Umbilical cord (tissue), 1 donor: ENCODE measurements at regions not wholly inside any gene's neighbourhood (a gene's known extent, or its start where the extent isn't known, plus 50 kb on each side); places are given as distances from the start of the nearest gene placed in this dataset.
"Not testable (repeated sequence)": the region's sequence is repeated elsewhere in the genome, so short reads cannot be mapped to it uniquely, and the experiment has no call there.

Experiments used
- DNase-seq: peaks from one replicate; pipeline ENCODE4 v3.0.0-alpha.2; 2015; ENCODE audit warnings: low spot score

DNA sequence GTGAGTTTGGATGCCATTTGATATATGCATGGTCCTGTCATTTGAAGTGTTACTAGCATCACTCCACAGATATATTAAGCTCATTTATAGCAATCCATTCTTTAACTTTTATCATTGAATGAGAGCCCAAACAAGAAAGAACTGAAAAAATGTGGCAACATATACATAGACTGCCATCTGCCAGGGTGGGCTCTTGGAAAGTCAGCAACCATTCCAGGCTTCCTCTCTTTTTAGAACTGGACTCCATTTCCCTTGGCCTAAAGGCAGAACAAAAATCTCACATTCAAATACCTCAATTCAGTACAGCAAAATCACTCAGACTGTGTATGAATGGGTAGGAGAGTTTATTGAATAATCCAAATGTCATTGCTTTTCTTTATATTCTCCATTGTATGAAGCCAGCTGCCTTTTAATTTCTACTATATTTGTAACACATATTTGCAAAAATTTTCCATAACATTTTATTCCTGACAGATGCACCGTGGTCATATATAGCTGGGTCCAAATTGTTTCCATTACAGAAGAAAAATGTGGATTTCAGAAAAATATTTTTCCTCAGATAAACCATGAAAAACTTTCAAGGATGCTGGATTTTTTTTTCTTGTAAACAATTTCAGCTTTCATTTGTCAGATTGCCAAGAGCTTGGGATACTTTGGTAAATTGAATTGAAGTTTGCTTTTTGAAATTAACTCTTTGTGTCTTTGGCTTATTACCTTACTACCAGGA is 1252.3 kb upstream of the SEL1L start:
- no peak for DNase-seq

DNA sequence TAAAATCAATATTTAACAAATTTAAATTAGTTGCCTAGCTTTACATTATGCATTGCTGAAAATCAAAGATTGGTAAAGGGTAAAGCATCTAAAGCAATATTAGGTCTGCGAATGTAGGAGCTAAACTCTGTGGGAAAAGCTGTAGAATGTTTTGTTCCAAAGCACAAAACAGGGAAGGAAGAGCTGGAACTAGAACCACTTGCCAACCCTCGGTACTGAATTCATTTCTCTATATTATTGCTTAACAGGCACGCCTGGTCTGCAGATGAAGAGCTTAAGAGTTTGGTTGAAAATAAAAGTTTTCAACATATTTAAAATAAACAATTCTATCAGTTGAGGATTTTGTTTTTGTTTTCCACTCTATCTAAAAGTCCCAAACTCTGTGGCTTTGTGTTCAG is 1252.8 kb upstream of the SEL1L start:
- no peak for DNase-seq

DNA sequence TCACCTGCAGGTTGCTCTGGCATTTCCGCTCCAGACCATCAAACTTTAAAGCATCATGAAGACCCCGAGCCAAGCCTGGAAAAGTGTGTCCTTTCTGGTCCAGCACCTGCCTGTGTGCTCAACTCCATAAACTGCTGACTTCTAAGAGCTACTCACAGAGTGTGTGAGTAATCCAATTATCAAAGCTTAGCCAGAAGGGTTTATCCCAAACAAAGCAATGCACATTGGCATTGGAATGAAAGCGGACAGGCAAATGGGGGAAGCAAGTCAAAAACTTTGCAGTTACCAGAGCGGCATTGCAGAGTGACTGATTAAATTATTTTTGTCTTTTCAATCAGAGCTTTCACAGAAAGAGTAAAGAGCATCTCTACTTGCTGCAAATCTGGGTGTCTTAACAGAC is 1262.4 kb upstream of the SEL1L start:
- no peak for DNase-seq

DNA sequence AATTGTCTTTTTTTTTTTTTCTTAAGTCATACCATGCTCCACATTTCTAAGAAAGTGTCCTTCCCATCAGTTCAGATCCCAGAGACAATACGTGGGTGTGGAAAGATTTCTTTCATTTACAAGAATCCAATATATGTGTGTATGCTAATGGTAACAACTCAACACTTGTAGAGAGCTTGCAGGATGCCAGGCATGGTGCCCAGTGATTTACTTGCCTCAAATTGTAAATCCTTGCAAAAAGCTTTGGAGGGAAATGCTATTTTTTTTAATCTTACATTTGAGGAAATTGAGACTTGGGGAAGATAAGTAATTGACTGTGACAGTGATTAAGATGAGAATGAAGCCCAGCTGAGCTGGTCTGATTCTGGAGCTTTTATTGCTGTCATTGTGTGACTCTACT is 1264.6 kb upstream of the SEL1L start:
- DNase-seq, result no peak

DNA sequence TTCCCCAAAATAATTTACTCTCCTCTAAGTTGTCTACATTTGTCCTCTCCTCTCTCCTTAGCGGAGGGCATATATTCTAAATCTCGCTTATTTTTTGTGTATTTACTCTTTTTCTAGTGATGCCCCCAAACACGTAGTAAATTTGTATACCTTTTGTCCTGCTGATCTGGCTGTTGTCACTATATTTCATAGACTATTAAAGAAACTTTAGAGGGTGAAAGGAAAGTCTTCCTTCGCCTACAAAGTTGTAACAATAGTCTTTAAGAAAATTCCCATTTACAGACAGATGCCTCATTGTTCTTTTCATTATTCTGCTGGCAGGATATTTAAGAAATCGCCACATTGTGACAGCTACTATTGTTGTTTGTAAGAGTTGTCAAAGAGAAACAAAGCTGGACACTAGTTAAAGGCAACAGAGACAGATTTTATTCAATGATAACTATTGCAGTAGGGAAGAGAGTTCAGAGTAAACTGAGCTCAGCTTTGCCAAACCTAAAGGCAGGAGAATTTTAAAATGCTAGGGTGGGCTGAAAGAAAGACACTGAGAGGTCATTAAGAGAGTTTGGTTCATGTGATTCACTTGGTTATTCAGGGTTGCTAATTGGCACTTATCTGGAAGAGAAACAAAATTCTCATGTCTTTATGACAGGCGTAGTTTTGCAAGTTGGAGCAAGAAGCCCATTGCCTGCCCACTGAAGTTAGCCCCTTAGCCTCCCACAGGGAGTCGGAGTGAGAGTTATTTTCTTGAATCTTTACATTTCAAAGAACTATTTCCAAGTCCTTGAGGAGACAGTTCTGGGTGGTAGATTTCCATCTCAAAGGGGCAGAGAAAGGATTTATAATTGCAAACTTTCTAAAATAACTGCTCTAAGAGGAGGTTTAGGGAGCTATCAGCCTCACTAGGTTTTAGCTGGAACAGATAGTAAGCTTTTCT is 1272.5 kb upstream of the SEL1L start:
- DNase-seq, result no peak

DNA sequence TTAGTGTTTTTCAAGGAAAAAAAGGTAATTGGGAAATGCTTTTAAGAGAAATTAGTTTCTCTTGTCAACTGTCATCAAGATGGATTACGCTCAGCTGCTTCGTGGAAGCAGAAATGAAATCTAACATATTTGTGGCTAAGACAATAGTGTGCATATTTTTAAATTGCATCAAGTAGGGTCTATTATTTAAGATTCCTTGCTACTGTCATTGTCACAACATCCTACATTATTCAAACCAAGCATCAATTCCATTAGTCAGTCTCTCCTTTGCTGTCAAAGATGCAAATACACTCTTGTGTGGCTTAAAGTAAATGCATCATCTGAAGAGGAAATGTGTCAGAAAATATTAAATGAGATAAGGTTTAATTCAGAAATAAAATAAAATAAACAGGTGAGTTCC is 1277.6 kb upstream of the SEL1L start:
- DNase-seq, result no peak

DNA sequence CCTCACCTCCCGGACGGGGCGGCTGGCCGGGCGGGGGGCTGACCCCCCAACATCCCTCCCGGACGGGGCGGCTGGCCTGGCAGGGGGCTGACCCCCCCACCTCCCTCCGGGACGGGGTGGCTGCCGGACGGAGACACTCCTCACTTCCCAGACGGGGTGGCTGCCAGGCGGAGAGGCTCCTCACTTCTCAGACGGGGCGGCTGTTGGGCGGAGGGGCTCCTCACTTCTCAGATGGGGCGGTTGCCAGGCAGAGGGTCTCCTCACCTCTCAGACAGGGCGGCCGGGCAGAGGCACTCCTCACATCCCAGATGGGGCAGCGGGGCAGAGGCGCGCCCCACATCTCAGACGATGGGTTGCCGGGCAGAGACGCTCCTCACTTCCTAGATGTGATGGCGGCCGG is 1280.7 kb upstream of the SEL1L start:
- not testable (repeated sequence) for DNase-seq

DNA sequence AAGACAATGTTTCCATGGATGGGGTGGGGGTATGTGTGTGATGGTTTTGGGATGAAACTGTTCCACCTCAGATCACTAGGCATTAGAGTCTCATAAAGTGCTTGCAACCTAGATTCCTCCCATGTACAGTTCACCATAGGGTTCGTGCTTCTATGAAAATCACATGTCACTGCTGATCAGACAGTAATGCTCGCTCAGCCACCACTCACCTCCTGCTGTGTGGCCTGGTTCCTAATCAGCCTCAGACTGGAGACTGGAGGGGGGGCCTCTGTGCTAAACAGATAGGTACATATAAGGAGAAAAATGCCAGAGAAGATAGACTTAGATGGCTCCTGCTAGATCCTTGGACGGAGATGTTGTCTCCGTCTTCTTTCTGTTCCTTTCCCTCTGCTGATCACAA is 1296.9 kb upstream of the SEL1L start:
- no peak for DNase-seq

DNA sequence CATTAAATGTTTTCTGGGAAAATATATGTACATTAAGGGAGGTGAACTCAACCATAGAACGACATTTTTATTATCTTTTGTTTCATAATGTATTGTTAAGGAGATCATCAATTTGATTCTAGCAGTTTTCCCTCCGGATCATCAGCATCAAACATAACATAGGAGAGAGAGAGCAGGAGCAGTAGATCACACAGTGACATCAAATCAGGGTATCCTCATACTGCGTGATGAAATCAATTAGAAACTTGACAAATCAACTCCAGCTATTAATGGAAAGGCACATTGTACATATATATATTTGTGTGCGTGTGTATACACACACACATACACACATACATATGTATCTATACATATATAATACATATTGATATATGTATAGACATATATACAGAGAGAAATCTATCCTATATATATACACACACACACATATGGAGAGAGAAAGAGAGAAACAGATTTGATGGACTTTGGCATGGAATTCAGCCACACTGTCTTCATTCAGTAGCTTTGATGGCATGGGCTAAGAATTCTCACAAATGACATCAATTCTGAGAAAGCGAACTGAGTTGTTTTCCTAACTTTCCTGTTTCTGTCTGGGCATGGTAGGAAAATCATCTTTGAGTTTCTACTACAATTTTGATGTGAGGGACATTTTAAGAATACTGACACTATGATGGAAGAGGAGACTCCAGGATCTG is 1302.8 kb upstream of the SEL1L start:
- no peak for DNase-seq

DNA sequence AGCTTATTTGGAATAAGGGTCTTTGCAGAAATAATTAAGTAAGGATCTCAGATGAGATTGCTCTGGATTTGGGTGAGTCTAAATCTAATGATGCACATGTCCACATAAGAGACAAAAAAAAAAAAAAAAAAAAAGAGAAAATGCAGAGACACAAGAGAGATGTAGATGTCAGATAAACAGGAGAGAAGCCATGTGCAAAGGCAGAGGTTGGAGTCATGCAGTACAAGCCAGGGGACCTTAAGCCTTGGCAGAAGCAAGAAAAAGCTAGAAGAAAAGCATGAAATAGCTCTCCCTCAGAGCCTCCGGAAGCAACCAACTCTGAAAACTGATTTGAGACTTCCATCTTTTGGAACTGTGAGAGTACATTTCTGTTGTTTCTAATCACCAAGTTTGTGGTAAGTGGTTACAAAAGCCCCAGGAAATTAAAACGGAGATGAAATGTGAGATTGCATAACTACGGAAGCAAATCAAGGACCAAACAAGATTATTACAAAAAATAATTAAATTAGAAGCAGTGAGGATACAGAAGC is 1304.0 kb upstream of the SEL1L start:
- no peak for DNase-seq

DNA sequence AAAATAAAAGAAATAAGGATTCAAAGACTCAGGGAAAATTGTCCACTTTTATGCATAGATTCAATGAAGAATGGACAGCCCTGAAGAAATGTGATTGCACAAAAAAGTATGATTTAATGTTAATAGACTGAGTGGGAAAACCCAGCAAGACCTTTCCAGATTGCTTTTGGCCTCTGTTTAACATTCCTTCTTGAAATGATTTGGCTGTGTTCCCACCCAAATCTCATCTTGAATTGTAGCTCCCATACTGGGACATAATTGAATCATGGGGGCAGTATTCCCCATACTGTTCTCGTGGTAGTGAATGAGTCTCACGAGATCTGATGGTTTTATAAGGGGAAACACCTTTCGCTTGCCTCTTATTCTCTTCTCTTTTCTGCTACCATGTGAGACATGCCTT is 1316.9 kb upstream of the SEL1L start:
- DNase-seq, result no peak

DNA sequence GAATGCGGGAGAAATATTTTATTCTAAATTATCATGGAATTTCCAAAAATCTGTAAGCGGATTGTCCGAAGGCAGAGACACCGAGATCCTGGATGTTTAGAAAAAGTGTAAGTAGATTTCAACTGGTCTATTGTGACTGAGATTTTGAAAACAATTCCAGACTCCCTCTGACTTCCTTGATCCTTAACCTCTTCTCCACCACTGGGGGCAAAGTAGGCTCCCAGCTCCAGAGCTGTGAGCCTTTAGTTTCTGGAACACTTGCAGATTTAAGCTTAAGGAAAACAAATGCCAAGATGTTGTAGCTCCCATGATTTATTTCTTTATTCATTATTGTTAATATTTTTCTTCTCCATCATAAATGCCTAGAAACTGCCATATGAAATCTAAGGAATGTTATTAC is 1320.5 kb upstream of the SEL1L start:
- peak; percentile 18 for DNase-seq

DNA sequence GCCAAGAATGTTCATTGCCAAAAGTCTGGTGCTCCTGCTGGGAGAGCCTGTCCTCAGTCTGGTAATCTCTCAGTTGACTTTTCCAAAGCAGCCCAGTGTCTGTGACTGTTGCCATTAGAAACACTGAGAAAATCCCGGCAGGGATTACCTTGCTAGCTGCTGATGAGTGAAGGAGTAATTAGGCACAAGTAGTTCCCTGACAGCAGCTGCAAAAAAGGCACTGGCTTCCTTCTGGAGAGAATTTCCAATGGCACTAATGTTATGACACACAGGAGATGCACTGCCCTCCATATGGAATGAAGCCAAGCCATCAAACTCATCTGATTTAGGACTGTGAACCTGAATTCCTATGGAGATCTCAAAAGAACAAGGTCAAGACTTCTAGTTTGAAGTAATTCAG is 1321.2 kb upstream of the SEL1L start:
- peak; percentile 84 for DNase-seq

DNA sequence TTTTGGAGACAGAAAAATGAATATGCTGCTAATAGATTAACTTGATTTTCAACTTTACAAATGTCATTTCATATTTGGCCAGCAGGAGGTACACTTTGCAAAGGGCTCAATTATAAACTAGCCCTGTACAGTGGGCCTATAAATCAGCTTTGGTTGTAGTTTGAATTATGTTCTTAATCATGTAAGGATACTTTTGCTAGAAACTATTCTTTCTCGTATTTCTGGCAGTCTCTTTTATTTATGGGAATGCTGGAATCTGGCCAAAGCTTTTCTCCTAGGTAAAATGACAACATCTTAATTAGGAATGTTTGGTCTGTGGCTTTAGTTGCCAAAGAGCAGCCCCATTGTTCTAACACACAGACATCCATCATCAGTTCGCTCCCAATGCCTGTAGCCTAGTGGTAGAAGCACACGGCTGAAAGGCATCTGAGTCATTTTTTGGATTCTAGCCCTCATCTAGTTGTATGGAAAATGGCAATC is 1322.3 kb upstream of the SEL1L start:
- DNase-seq, result peak; percentile 86

DNA sequence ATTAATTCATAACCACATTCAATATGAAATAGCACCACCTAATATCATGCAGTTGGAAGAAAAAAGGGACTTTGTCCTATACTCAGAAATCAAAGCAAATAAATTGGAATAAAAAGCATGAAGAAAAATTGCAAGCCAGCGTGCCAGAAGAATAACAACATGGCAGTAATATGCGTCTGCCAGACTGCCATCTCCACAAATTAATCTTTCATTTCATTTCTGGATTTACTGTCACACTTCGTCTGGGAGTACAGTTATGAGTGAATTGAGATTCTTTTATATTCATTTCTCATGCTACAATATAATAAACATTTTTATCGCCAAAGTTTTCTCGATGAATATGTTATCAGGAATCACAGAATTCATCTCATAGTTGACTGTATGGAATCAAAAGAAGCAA is 1327.7 kb upstream of the SEL1L start:
- no peak for DNase-seq

DNA sequence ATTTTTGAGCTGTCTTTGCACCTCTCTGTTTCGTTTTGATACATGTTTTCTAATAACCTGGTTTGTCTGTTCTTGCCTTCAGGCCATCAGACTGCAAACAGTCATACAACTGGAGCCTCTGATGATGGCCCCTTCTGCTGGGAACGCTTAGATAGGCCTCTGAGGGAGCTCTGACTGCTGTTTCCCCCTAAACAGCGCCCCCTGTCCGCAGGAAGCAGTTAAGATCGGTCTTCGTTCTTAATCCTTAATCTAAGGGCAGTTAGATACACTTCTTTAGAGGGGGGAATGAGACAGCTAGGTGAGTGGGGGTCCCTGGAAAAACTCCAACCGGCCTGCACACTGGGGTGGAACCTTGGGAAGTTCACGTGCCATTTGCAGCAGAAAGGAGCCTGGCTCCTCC is 1338.8 kb upstream of the SEL1L start:
- no peak for DNase-seq

DNA sequence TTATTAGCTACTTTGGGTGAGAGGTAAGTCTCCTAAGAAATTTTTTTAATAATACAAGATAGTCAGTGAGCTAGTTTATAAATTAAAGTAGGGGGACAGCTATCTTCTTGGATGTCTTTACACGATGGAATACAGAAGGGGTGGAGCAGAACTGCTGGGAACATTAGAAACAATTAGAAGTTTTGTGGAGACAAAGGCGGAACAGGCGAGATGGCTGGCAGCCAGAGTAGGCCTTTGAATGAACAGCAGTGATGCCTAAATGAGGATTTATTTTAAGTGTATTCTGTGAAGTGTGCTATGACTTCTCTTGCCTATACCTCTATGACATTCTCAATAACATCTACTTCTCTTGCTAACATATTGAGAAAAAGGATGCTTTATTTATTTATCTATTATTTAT is 1345.3 kb upstream of the SEL1L start:
- no peak for DNase-seq

DNA sequence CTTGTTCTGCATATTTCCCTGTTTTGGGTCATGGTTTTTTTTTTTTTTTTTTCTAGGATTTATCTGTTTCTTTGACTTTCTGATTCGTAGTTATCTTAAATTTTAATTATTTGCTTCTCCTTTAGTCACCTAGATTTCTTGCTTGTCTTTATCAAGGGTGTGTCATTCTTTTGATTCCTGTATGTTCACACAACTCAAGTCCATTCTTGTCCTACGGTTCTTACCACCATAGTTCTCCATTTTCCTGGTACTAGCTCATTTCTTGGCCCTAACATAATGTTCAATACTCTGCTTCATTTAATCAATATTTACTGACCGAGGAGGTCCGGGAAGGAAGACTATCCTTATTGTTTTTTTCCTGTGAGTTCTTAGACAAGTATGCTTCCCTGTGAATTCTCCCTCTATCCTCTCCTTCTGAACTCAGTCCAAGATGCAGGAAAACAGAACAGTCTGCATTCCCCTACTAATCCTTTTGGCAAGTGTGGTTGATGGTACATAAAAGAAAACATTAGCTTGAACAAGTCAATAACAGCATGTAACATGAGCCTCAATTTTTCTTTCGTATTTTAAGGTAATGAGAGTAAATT is 1346.4 kb upstream of the SEL1L start:
- DNase-seq, result peak; percentile 90

DNA sequence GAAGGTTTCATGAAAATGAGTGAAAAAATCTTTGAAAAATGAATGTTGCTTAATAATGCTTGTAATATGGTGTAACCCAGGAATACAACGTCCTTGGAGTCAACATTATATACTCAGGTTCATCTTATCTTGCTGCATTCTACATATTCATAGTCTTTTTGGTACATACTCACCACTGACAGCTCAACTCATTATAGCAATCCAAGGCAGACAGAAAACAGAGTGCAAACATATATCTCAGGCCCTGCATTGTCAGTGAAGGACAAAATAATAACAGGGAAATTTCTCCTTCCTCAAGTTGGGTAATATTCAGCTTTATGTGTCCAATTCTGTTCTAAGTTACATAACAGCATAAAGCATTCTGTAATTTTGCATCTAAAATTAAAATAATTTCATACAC is 1353.0 kb upstream of the SEL1L start:
- DNase-seq, result no peak

DNA sequence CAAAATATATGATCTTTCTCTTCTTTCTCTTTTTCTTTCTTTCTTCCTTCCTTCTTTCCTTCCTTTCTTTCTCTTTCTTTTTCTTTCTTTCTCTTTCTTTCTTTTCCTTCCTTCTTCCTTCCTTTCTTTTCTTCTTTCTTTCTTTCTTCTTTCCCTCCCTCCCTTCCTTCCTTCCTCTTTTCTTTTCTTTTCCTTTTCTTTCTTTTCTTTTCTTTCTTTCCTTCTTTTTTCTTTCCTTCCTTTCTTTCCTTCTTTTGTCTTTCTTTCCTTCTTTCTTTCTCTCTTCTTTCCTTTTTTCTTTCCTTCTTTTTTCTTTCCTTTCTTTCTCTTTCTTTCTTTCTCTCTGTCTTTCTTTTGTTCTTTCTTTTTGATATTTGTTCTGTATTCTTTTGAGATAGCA is 1356.0 kb upstream of the SEL1L start:
- no peak for DNase-seq

DNA sequence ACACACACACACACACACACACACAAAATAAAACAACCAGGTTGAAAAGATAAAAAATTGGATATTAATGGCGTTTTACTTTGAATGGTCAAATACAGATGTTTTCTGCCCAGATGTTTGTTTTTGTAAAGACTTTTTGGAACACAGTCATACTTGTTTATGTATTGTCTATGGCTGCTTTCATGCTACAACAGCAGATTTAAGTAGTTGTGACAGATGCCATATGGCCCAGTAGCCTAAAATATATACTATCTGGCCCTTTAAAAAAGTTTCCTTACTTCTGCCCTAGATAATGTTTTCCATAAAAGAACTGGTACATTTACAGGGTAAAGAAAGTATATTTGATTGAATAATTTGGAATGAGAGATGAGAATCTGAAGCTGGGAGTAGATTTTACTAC is 1362.8 kb upstream of the SEL1L start:
- no peak for DNase-seq
